ENCODE measurements at regions not wholly inside any gene's neighbourhood (a gene's known extent, or its start where the extent isn't known, plus 50 kb on each side); places are given as distances from the start of the nearest gene placed in this dataset.

DNA sequence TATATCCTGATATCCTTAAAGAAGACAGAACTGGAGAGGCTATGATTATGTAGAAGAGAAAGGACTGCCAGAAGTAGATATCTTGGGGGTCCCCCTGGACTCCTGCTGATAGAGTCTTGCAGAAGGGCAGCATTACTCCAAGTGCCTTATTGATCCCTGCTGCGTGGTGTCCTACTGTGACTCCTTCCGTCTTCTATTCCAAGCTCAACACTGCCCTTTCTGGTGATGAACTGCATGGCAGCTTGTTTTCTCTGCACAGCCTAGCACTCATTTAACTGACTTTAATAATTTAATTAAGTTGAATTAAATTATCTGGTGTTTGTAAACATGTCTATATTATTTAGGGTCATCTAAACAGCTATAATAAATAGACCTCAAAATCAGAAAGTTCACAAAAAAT, 194.1 kb upstream of the DSEL start:
- no peak for DNase-seq

DNA sequence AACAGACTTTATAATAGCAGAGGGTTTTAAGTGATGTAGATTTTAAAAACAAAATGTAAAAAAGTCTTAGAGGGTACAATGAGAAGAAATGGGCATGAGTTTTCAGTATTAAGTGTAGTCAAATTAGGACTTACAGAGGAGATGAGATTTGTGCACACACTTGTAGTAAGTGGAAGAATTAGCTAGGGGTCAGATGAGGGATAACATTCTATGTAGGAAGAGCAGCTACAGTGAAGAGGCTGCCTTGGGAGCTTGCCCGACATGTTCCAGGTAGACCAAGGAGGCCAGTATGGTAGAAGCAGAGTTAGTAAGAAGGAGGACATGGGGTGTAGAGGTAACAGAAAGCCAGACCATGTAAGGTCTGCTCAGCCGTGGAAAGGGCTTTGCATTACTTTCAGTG, 189.2 kb upstream of the DSEL start:
- no peak for DNase-seq

- DNase-seq: no peak
Measured at GRCh38 chr18:67695684-67696083, 179.2 kb upstream of the DSEL start.

DNA sequence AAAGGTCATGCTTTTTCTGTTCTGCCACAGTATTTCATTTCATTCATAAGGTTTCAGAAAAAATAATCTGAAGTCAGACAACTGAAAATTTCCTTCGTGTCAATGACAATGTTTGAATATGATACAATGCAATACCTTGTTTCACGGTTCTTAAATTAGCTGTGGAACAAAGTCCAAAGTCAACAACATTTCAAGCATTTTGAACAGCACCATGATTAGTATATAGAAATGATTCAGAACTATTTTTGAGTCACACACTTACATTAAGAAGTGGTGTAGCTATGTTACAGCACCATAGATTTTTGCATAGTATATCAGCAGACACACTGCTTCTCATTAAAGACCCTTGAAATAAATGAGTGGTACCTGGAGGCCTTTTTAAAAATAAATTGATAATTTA, 178.3 kb upstream of the DSEL start:
- no peak for DNase-seq

DNA sequence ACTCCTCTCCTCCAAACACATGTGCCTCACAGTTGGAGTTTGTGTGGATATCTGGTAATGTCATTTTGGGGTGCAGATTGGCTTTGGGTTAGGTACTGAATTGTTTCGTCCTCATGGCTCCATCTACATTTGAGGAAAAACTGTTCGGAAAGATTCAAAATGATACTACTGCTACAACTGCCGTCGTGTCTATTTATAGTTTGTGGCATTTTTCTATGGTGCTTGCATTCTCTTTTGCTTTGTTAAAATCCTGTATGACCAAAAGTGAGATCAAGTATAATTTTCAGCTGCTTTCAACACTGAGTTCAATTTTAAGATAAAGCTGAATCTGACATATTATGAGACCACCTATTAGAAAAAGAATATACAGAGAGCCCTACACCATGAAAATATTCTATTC, 176.3 kb upstream of the DSEL start:
- no peak for DNase-seq

GRCh38 chr18:67682516-67682915, 166.0 kb upstream of the DSEL start:
- DNase-seq: no peak

DNA sequence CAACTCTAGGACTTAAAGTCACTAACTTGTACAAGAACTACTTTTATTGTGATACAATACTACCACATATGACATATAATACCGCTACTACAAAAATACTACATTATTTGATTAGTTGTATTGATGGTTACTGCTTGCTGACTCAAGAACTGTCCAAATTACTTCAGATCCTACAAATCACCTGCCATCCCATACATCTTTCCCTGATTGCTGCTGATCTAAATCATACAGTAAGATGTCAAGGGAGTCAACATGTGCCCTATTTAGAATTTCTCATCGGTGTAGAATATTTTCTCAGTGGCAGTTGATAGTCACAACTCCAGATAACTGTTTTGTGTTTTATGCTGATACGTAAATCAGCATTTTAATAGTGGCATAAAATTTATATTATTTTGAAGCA, 161.0 kb upstream of the DSEL start:
- DNase-seq: no peak

GRCh38 chr18:67672716-67673115, 156.2 kb upstream of the DSEL start:
- no peak for DNase-seq

- no peak for DNase-seq
Measured at GRCh38 chr18:67672155-67672554, 155.6 kb upstream of the DSEL start.

- DNase-seq: no peak
Measured at GRCh38 chr18:67670024-67670543, 153.6 kb upstream of the DSEL start.

DNA sequence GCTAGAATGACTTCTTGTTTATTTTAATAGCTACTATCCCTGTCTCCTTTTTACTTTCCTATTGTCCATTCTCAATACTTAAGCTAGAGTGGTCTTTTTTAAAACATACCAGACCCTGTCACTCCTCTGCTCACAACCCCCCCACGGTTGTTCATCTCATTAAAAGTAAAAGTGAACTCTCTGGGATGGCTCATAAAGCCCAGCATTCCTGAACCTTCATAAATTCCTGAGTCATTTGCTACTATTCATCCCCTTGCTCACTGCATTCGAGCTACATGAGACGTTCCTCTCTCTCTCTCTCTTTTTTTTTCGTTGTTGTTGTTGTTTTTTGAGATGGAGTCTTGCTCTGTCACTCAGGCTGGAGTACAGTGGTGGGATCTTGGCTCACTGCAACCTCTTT, 148.7 kb upstream of the DSEL start:
- DNase-seq: no peak

DNA sequence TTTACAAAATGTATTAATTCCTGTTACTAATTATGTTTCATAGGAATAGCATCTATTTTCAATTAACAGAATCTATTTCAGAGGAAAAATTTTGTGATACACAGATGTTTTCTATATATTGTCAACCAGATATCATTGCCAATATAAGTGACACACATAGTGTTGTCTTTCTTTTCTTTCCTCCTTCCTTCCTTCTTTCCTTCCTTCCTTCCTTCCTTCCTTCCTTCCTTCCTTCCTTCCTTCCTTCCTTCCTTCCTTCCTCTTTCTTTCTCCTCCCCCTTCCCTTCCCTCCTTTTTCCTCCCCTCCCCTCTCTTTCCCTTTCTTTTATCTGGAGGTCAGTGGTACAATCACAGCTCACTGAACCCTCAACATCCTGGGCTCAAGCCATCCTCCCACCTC, 146.5 kb upstream of the DSEL start:
- DNase-seq: no peak

DNA sequence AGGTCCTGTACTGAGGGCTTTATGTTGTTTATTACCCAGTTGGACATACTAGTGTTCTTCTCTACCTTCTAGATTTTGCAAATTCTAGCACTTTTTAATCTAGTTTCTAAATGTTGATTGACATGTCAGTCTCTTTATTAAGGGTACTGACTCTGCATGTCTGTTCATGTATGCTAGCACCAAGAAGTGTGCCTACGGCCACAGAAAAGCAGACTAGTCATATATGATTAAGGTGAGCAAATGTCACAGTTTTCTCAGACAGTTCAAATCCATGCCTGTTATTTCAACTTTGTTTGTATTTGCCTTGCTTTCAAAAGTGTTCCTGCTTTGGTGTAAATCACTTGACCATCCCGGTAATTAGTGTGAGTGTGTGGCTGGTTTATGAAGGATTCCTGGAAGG, 145.0 kb upstream of the DSEL start:
- no peak for DNase-seq

DNA sequence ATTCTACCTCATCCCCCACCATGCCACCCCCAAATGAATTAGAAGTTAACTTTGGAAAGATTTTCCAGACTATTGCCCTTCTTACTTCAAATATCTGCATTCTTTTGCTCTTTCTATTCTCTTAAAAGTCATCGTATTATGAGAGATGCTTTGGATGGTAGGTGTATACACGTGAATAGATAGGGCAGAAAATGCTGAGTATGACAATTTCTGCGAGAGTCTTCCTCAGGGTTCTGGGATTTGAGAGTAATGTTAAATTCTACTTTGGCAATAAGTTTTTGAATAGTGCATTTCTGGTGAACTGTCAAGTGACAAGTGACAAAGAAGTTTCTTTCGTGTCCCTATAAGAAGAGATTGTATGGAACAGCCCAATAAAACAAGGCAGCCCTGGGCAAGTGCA, 137.6 kb upstream of the DSEL start:
- DNase-seq: no peak

- DNase-seq: no peak
Measured at GRCh38 chr18:67652288-67652687, 135.8 kb upstream of the DSEL start.

- DNase-seq: no peak
Measured at GRCh38 chr18:67651438-67651837, 134.9 kb upstream of the DSEL start.

- no peak for DNase-seq
Measured at GRCh38 chr18:67650686-67651385, 134.3 kb upstream of the DSEL start.

DNA sequence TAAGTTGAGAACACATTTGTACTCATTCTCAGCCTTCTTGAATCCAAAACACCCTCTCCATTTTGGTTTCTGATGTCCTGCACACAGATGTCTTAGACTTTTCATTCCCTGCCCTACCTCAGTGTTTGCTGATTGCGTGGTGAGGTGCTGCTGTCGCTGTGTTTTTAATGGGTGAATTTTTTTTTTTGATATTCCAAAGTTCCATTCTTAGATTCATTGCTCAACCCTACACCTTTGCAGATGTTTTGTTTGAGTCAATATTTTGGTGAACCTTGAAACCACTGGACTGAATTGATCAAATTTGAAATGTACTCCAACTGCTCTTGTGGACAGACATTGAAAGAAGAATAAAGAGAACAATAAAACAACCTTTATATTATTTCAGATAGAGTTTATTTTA, 130.4 kb upstream of the DSEL start:
- DNase-seq: no peak

GRCh38 chr18:67644226-67644625, 127.7 kb upstream of the DSEL start:
- no peak for DNase-seq

GRCh38 chr18:67639872-67640271, 123.4 kb upstream of the DSEL start:
- no peak for DNase-seq

- DNase-seq: no peak
Measured at GRCh38 chr18:67636597-67637385, 120.3 kb upstream of the DSEL start.

- DNase-seq: no peak
Measured at GRCh38 chr18:67634631-67635338, 118.3 kb upstream of the DSEL start.

- no peak for DNase-seq
Measured at GRCh38 chr18:67633939-67634338, 117.4 kb upstream of the DSEL start.

GRCh38 chr18:67621906-67622305, 105.4 kb upstream of the DSEL start:
- no peak for DNase-seq
